Sciatic nerve (tissue), 2 donors: ENCODE measurements at regions not wholly inside any gene's neighbourhood (a gene's known extent, or its start where the extent isn't known, plus 50 kb on each side); places are given as distances from the start of the nearest gene placed in this dataset.
"Not testable (repeated sequence)": the region's sequence is repeated elsewhere in the genome, so short reads cannot be mapped to it uniquely, and the experiment has no call there.

ENCODE experiments used
- ATAC-seq: fragments of 200-7000 bp; cut with Tn5 transposase; one replicate; pipeline ENCODE4 v1.9.1; 2020; ENCODE audit warnings: mild to moderate bottlenecking, moderate library complexity
- DNase-seq: peaks from one replicate; pipeline ENCODE4 v3.0.0-alpha.2; 2020; ENCODE audit warnings: low spot score
- intact Hi-C: fragments of 100-400 bp; cut with DNase I; formaldehyde crosslinking; loops from one replicate; pipeline ENCODE4 v1.14.2; 2022
- donor health status: DM: no; HTN: no; CAD: no.
- donor health status: DM: no; HTN: no; CAD: no.

- intact Hi-C loops, DNase-seq, ATAC-seq: not testable (repeated sequence)
These were observed 98.9 kb upstream of the BCHE start for GRCh38 chr3:165936081-165936480.

GRCh38 chr3:165924301-165924791 lies 87.1 kb upstream of the BCHE start:
- ATAC-seq, DNase-seq, intact Hi-C loops: not testable (repeated sequence)

- DNase-seq (no peak), ATAC-seq (no peak)
- intact Hi-C loops = no loop called here
These were observed 83.8 kb upstream of the BCHE start for GRCh38 chr3:165920984-165921383.

GRCh38 chr3:165919284-165919683 lies 82.1 kb upstream of the BCHE start:
- ATAC-seq (no peak), DNase-seq (no peak)
- intact Hi-C loops = no loop called here

- DNase-seq = no peak
- intact Hi-C loops = no loop called here
- ATAC-seq = no peak
These were observed 81.4 kb upstream of the BCHE start for GRCh38 chr3:165918657-165918979.

- intact Hi-C loops, ATAC-seq, DNase-seq: not testable (repeated sequence)
These were observed 80.9 kb upstream of the BCHE start for GRCh38 chr3:165917938-165918656.

- ATAC-seq, intact Hi-C loops, DNase-seq: not testable (repeated sequence)
These were observed 77.9 kb upstream of the BCHE start for GRCh38 chr3:165915104-165915503.

- intact Hi-C loops = no loop called here
- DNase-seq = no peak
- no peak for ATAC-seq
These were observed 66.8 kb upstream of the BCHE start for GRCh38 chr3:165903885-165904630.

GRCh38 chr3:165899066-165899465 lies 61.8 kb upstream of the BCHE start:
- intact Hi-C loops = no loop called here
- DNase-seq = no peak
- no peak for ATAC-seq

- ATAC-seq = no peak
- intact Hi-C loops = no loop called here
- no peak for DNase-seq
These were observed 59.9 kb upstream of the BCHE start for GRCh38 chr3:165897137-165897536.

GRCh38 chr3:165895919-165896318 lies 58.7 kb upstream of the BCHE start:
- ATAC-seq (no peak), DNase-seq (no peak)
- intact Hi-C loops = no loop called here

- no peak for DNase-seq
- ATAC-seq = no peak
- intact Hi-C loops = no loop called here
These were observed 55.3 kb upstream of the BCHE start for GRCh38 chr3:165892565-165892964.
